ENCODE measurements at regions not wholly inside any gene's neighbourhood (a gene's known extent, or its start where the extent isn't known, plus 50 kb on each side); places are given as distances from the start of the nearest gene placed in this dataset.

GRCh38 chr3:56867671-56868070 is 65.9 kb upstream of the ARHGEF3 start:
- Histone ChIP-seq H3K4me1 (peaks cover under 1 to 21% (median 9%) of the 10 kb centered on the region in 4 donors), H3K4me3 (no peak overlapping the region), H3K36me3 (no peaks in the 10 kb centered on the region), H3K27ac (no peak overlapping the region), H3K27me3 (no peaks in the 10 kb centered on the region), H3K9me3 (no peaks in the 10 kb centered on the region)
- intact Hi-C loops (cut with DNase I; ENCODE audit: low total_unique reads): no loop called here
- no peak for DNase-seq
- no peak for TF ChIP-seq EP300 (IDR thresholded peaks at IDR 0.05)
- no peak for TF ChIP-seq POLR2AphosphoS5 (IDR thresholded peaks at IDR 0.05)
- TF ChIP-seq CTCF (IDR thresholded peaks at IDR 0.05): no peak
- TF ChIP-seq POLR2A (IDR thresholded peaks at IDR 0.05): no peak
- 92 to 97% (median 95%) methylated on average over 4 of the region's 4 CpGs for WGBS, 5 donors

GRCh38 chr3:56864918-56865524 is 63.3 kb upstream of the ARHGEF3 start:
- 85 to 96% (median 93%) methylated on average over 6 of the region's 6 CpGs for WGBS, 5 donors

GRCh38 chr3:56864090-56864489 is 62.3 kb upstream of the ARHGEF3 start:
- no peaks in the 10 kb centered on the region for H3K36me3 ChIP-seq
- no peak overlapping the region for H3K4me3 ChIP-seq
- no peaks in the 10 kb centered on the region for H3K27me3 ChIP-seq
- intact Hi-C loops (cut with DNase I; ENCODE audit: low total_unique reads): no loop called here
- no peak overlapping the region for H3K27ac ChIP-seq
- DNase-seq: no peak
- no peak for TF ChIP-seq POLR2AphosphoS5 (IDR thresholded peaks at IDR 0.05)
- no peak for TF ChIP-seq EP300 (IDR thresholded peaks at IDR 0.05)
- TF ChIP-seq CTCF (IDR thresholded peaks at IDR 0.05): no peak
- H3K4me1 ChIP-seq: peaks cover 4 to 27% (median 17%) of the 10 kb centered on the region in 4 donors
- H3K9me3 ChIP-seq: no peaks in the 10 kb centered on the region

More at GRCh38 chr3:56864918-56865524, 63.3 kb upstream of the ARHGEF3 start:
- Histone ChIP-seq H3K9me3 (no peaks in the 10 kb centered on the region), H3K36me3 (no peaks in the 10 kb centered on the region), H3K4me1 (peaks cover 4 to 34% (median 20%) of the 10 kb centered on the region in 4 donors), H3K4me3 (no peak overlapping the region), H3K27ac (no peak overlapping the region), H3K27me3 (no peaks in the 10 kb centered on the region)
- no peak for DNase-seq
- TF ChIP-seq POLR2A (IDR thresholded peaks at IDR 0.05) (no peak), CTCF (IDR thresholded peaks at IDR 0.05) (no peak), EP300 (IDR thresholded peaks at IDR 0.05) (no peak), POLR2AphosphoS5 (IDR thresholded peaks at IDR 0.05) (no peak)
- intact Hi-C loops (cut with DNase I; ENCODE audit: low total_unique reads): no loop called here

- H3K4me3 ChIP-seq: no peak overlapping the region
- TF ChIP-seq POLR2AphosphoS5 (IDR thresholded peaks at IDR 0.05) (no peak), EP300 (IDR thresholded peaks at IDR 0.05) (no peak), POLR2A (IDR thresholded peaks at IDR 0.05) (no peak), CTCF (IDR thresholded peaks at IDR 0.05) (no peak)
- intact Hi-C loops (cut with DNase I; ENCODE audit: low total_unique reads): no loop called here
- no peaks in the 10 kb centered on the region for H3K36me3 ChIP-seq
- 20 to 50% (median 43%) methylated on average over 6 of the region's 6 CpGs for WGBS, 5 donors
- no peaks in the 10 kb centered on the region for H3K9me3 ChIP-seq
- DNase-seq: no peak
- peaks cover 4 to 23% (median 14%) of the 10 kb centered on the region in 4 donors for H3K4me1 ChIP-seq
- no peaks in the 10 kb centered on the region for H3K27me3 ChIP-seq
- H3K27ac ChIP-seq: peak overlapping the region in 4 of 5 donors; percentile 4 to 40 (median 37)
Observed at GRCh38 chr3:56862352-56863062, 60.8 kb upstream of the ARHGEF3 start.

All from stomach (tissue), 8 donors.